T-helper 2 cell (primary cell): ENCODE measurements at regions not wholly inside any gene's neighbourhood (a gene's known extent, or its start where the extent isn't known, plus 50 kb on each side); places are given as distances from the start of the nearest gene placed in this dataset.
"Not testable (repeated sequence)": the region's sequence is repeated elsewhere in the genome, so short reads cannot be mapped to it uniquely, and the experiment has no call there.

ENCODE experiments used
- DNase-seq, 5 experiments: peaks; one replicate each; pipeline versions ENCODE4 v3.0.0 to v3.0.0-alpha.2; 2012 to 2022

DNA sequence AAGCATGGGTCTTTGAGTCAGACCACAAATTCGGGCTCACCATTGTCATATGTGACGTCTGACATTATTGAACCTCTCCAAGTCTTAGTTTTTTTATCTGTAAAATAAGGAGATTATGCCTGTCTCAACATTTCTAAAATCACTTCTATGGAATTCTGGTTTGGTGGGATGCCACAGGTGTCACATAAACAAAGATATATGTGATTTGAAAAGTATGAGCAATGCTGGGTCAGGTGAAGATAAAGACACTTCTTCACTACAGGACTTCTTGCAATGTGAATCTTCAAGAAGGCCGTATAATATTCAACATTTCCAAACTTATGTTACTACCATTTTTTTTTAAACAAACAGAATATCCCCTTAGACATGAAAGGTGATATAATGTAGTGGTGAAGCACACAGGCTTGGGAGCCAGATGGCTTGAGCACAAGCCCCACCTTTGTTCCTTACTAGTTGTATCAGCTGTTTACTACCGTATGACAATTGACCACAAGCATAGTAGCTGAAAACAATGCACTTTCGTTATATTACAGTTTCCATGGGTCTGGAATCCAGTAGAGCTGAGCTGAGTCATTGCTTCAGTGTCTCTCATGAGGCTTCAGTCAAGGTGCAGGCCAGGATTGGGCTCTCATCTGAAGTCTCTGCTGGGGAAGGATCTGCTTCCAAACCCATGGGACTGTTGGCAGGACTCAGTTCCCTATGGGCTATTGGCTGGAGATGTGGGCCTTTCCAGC, 87.7 kb downstream of the UTP18 start:
- DNase-seq, result no peak

DNA sequence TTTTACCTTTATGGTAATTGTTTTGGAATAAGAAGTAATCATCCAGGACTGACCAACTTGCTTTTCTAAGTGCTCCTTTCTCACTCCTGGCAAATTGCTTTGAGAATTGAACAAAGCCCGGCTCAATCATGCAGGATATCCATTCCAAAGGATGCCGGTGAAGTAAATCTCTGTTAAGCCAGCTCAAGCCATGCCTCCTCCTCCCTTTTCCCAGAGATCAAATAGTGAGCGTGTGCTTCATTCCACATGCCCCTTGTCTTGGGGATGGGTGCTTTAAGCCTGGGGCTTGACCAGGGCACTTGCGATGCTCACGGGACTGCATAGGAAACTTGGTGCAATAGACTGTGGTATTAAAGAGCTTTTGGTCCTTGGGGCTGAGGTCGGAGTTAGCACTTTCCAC, 90.7 kb downstream of the UTP18 start:
- no peak for DNase-seq

DNA sequence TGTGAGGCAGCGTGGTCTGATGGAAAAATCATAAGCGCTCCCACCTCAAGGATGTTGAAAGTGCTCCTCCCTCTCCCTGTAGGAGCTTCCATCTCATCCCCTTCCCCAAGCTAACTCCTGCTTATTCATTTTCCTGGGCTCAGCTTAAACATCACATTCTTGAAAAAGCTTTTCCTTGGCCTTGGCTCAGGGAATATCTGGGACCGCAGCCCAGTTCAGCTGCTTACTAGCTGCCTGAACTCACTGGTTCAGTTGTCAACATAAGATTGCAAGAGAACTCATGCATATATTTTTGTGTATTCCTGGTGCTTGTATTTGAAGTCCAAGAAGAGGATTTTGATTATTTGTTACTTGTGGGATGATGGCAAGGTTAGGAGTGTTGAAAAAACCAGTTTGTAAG, 91.5 kb downstream of the UTP18 start:
- DNase-seq, result no peak

DNA sequence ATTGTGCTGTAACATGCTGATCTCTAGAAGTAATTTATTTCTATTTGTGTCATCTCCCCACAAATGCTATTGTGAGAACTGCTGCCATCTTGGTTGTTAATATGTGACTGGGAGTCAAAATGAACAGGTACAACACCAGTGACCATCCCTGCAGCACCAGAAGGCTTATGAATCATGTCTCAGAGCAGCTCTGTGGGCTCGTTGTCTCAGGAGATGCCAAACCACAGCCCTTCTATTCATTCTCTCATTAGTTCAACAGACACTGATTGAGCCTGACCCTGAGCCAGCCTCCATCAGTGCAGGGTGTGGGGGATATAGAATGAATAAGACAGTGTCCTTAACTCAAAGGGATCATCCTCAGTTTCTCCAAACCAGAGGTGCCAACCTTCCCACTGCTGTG, 92.5 kb downstream of the UTP18 start:
- no peak for DNase-seq

DNA sequence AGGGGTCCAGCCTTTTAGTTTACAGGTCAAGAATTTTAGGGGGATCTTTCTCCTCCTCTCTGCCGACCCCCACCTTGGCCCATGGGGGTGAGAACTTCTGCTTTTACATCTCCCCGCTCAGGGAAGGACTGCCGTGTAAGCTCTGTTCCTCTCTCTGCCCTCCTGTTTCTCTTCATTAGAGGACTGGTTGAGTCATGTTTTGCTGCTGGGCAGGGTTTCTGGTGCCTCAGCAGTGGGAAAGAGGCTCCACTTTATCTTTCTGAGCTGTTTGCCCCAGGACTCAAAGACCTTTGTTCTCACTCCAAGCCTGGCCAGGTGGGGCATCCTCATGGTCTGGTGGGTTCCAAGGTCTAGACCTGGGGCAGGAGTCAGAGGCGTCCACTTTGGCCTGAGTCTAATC, 93.0 kb downstream of the UTP18 start:
- DNase-seq, result no peak

DNA sequence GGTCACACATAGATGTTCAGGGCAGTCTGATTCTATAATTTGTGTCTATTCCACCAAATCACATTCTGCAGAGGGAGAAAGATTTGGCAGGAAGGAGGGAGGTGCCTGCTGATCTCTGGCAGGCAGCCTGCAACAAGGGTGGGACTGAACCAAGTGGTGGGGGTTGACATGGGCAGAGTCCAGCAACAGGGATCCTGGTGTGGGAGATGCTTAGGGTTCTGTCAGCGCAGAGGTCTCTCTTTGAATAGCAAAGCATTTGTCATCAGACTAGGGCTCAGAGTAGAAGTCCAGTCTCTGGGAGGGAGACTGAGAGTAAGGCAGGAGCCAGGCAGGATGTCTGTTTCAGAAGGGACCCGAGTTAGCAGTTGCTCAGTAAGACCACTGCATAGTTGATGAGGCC, 94.6 kb downstream of the UTP18 start:
- no peak for DNase-seq

DNA sequence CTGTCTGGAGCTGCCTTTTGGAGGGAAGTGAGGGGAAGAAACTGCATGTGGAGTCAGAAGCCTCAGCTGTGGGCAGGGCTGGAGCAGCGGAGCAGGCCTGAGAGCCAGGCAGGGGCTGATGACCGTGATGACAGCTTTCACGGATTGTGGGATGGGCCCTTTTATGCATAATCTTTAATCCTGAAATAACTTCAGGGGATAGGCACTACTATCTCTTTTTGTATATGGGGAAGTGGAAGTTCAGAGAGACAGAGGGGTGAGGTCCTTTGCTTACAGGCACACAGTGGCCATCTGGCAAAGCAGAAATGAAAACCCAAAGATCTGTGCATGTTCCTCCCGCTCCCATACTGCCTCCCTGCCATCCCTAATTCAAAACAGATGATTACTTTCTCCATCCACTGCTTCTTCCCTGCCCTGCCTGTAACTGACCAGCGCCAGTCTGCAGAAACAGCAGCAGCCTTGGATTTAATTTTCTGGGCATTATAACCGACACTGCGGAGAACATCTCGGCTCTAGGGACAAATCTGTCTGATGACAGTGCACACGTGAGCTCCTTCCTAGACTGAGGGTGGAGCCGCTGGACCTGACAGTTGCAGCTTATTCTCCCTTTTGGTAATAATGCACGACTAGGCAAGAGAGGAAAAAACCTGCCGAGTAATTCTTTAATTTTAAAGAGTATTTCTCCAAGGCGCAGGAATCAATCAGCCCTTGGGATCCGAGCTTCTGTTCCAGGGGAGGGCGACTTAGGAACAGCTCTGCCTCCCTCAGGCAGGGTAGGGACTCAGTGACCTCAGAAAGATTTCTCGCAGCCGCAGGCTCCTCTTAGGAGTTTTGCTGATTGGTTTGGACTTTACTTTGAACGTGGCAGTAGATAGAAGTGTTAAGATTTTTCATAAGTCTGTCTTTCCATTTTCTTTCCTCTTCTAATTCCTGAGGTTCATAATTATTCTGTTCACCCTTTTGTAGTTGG, 95.4 kb downstream of the UTP18 start:
- no peak for DNase-seq

DNA sequence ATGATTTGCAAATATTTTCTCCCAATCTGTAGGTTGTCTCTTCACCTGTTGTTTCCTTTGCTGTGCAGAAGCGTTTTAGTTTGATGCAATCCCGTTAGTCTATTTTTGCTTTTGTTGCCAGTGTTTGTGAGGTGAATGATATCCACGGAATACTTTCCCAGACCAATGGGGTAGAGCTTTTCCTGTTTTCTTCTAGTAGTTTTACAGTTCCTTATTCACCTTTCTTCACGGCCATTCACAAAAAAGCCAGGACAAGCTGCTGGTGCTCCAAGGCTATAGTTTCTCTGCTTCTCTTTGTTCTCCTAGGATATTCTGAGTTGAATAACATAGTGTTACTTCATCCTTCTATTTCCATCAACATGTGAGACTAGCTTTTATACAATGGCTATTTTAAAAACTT, 98.7 kb downstream of the UTP18 start:
- DNase-seq, result no peak

DNA sequence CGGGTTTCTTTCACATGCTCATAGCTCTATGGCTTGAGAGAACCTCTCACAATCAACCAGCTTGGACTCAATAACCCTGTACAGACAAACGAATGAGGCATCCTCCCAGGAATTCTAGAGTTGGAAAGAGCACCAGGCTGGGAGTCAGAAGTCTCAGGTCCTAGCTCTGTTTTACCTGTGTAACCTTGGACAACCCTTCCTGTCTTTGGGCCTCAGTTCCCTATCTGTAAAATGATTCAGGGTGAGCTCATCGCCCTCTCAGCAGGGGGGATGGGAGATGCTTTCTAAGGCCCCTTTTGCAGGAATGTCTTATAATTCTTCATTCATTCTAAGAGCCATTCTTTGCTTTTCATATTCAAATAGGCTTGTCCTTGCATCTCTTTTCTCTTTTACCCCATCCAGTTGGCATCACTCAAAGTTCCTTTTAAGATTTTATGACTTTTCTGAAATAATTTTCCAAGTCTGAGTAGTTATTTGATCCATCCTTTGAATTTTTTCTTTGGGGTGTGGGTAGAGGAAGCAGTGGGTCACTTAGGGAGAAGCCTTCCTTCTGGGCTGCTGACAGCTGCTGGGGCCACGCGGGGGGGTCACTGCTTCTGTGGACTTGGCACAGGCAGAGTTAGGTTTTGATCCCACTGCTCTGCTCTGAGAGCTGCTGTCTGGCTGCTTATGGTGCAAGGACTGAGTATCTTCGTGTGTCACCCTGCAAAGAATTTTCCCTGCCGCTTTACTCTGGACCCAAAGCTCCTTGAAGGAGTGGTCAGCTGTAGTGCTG, 102.7 kb downstream of the UTP18 start:
- DNase-seq, result no peak

DNA sequence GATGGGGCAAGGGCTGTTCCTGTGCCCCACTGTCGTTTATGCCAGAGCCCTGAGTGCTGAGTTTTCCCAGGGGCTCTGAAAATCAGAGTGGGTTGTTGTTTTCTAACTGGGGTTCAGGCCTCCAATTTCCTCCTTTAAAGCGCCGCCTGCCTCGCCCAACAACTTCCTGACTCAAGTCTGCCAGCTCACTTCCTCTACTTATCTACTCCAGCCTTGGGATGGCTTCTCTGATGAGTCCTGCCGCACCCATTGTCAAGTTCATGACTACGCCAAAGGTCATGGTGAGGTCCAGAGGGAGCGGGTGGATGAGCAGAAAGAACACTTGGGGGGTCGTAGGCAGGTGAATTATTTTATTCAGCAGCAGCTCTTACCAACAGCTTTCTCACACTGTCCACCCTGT, 104.7 kb downstream of the UTP18 start:
- peak in 1 of 5 experiments; percentile 18 for DNase-seq

DNA sequence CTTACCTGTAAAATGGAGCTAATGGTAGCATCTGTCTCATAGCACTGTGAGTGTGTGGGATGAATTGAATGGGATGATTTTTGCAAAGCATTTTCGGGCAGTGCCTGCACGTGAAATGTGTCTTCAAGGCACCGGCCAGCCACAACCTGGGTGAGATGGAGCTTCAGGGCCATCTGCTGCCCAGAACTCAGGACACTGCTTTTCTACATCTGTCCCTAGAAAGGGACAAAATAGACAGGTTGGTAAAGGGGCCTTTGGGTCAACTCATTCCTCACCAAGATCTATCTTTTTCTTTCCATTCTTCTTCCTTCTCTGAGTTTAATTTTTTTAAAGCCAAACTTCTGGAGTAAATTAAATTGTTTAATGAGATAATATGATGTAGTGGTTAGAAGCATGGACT, 106.5 kb downstream of the UTP18 start:
- no peak for DNase-seq

DNA sequence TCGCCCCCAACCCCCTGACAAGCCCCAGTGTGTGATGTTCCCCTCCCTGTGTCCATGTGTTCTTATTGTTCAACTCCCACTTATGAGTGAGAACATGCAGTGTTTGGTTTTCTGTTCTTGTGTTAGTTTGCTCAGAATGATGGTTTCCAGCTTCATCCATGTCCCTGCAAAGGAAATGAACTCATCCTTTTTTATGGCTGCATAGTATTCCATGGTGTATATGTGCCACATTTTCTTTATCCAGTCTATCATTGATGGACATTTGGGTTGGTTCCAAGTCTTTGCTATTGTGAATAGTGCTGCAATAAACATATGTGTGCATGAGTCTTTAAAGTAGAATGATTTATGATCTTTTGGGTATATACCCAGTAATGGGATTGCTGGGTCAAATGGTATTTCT, 107.5 kb downstream of the UTP18 start:
- DNase-seq, result not testable (repeated sequence)

DNA sequence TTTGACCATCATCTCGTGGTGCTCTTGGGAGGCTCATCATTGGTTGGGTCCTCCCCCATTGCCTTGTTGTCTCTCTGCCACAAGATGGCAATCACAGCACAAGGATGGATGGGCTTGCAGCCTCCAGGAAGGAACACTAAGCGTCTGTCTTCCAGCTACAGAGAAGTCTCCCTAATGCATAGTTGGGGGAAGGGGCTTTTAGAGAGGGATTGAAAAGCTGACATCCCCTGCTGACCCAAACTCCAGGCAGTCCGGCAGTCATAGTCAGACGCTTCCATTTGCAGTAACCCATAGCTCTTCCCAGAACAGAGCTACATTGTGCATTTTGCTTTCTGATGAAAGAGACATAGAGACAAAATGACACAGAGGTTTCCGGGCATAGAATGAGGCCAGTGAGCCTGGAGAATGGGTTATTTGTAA, 111.4 kb downstream of the UTP18 start:
- DNase-seq, result peak in 3 of 5 experiments; percentile 28 to 73 (median 31)

DNA sequence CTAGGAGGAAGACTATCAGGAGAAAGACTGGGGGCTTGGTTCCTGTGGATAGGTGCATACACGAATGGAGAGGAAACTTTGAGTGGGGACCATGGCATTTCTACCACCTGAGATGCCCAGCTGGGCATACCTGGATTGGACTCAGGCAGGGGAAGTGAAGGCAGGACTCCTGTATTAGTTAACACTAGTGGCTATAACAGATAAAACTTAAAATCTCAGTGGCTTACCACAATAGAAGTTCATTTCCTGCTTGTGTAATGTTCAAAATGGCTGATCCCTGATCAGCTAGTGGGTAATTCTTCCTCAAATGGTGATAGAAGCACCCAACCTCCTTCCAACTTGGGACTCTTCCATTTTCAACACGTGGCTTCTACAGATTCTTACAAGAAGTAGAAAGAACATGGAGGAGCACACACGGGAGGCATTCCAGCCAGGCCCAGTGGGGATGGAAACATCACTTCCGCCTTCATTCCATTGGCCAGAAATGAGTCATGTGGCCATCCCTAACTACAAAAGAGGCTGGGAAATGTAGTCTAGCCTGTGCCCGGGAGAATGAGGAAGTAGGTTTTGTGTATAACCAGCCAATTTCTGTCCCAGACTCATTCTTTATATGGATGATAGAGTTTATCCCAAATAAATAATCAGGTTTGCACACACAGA, 112.1 kb downstream of the UTP18 start:
- peak in 1 of 5 experiments; percentile 49 for DNase-seq

DNA sequence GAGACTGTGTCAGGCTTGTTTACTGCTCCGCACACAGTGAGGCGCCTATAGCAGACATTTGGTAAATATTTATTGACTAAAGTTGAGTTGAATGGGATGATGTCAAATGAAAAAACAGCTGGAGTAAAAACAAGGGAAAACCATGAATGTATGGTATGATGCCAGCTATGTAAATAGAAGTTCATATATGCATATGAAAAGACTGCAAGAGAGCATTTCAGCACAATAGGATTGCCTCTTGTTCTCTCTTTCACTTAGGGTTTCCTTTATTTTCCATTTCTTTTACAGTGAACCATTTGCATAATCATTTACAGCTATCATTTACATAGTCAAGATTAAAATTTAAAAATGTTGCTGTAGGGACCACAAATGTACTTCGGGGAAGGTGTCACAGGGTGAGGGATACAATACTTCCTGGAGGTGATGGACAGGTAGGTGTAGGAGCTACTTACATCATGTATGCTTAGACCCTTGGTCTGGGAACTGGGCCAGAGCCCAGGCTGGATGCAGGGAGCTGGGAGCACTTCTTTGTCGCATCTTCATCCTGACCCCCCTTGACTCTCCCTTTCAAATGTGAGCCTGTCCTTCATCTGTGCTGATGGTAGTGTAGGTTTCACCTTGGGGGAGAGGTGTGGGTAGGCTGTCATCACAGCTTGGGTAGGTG, 113.3 kb downstream of the UTP18 start:
- no peak for DNase-seq

DNA sequence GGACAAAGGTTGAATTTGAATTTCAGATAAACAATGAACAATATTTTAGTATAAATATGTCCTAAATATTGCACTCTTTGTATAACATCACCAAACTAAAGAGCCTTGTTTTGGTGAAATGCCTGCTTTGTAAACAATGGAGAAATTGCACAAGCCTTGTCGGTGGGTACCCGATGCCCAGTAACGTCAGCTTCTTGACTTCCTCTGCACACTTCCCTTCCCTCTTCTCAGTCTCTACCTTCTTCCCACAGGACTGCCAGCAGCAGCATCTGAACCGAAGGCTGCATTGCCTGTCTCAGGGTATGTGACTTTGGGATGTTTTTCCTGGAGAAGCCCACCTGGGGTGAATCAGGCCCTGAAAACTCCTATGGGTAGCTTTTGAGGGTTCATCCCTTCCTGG, 113.9 kb downstream of the UTP18 start:
- DNase-seq, result no peak

DNA sequence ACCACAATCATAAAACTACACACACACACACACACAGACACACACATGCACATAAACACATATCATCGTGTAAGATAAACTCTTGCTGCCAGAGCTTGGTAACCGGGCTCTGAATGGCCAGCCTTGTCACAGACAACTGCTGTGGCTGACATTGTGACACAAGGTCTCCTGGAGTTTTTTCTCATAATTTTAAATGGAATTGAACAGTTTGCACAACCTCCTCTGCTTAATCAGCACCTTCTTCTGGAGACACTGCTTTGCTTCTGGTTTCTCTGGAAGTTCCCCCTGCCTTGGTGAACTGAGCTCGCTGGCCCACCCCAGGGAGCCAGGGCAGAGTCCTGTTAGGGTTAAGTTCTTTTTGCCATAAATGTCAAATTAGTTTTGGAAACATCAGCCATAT, 115.4 kb downstream of the UTP18 start:
- DNase-seq, result no peak

DNA sequence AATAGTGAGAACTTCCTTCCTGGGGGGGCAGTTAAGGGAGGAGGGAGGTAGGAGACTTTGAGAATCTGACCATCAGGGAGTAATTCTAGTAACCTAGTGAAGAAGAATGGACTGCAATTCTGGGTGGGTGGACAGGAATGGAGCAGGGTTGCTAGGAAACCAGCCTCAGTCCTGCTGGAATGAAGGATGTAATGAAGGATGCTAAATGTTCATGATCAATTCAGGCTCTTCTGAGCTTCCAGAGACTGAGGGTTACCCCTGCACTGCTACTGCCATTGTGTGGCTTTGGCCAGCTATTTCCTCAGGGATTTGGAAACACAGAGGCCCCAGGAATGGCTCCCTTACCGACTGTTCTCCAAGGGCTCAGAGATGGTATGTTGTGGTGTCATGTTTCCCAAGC, 116.4 kb downstream of the UTP18 start:
- DNase-seq, result no peak

DNA sequence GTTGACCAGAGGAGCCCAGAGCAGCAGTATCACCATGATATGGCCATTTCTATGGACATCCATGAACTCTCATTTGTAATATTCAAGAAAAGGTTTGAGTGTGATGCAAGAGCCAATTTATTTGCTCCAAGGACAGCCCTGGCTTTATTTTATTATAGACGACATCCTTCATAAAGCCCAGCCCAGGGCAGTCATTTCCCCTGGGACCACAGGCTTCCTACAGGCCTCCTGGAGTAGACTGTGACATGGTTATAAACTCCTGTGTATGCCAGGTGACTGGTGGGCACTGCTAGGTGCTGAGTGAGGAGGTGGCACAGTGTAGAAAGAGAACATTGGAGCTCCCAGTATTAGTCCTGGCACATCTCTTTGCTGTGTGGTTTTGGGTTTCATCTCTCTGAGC, 120.9 kb downstream of the UTP18 start:
- DNase-seq, result no peak

DNA sequence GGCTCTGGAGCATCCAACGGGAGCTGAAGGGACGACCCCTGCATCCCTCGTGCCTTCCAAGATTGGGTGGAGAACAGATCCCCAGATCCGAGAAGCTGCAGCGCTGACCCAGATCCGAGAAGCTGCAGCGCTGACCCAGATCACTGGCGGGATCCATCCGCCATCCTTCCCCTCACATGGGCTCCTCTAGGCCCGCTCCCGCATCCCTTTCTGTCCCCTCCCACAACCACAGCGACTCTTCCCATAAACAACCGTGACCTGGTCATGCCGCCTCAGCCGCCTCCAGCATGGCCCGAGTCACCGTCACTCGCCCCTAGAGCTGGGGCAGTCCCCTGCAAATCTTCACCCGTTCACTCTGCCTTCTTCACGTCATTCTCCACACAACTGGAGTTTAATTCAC, 124.9 kb downstream of the UTP18 start:
- no peak for DNase-seq

DNA sequence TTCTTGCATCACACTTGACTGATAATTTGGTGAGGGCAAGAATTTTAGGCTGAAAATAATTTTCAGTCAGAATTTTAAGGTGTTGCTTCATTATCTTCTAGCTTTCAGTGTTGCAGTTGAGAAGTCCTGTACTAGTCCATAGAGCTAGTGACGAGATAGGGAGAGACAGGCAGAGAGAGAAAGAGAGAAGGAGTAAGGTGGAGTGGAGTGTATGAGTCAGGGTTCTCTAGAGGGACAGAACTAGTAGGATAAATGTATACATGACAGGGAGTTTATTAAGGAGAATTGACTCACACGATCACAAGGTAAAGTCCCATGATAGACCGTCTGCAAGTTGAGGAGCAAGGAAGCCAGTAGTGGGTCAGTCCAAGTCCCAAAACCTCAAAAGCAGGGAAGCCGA, 127.2 kb downstream of the UTP18 start:
- no peak for DNase-seq

DNA sequence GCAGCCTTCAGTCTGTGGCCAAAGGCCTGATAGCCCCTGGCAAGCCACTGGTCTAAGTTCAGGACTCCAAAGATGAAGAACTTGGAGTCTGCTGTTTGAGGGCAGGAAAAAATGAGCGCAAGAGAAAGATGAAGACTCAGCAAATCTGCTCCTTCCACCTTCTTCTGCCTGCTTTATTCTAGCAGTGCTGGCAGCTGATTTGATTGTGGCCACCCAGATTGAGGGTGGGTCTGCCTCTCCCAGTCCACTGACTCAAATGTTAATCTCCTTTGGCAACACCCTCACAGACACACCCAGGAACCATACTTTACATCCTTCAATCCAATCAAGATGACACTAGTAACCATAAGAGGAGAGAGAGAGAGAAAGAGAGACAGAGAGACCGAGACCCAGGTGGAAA, 127.6 kb downstream of the UTP18 start:
- no peak for DNase-seq
